Psoas muscle (tissue), 7 donors: ENCODE measurements at regions not wholly inside any gene's neighbourhood (a gene's known extent, or its start where the extent isn't known, plus 50 kb on each side); places are given as distances from the start of the nearest gene placed in this dataset.

Source experiments
- ATAC-seq, 4 donors: fragments of 200-7000 bp; cut with Tn5 transposase; one replicate each; pipeline ENCODE4 v1.9.1; 2020; ENCODE audit warnings: moderate library complexity in 3 of 4, mild to moderate bottlenecking in 2 of 4
- DNase-seq, 2 donors: peaks; one replicate each; pipeline ENCODE4 v3.0.0-alpha.2; 2020
- H3K27ac ChIP-seq: fragments of 200-600 bp; one replicate; pipeline ENCODE4 v1.8.0; 2022
- H3K27me3 ChIP-seq, 3 donors: fragments of 200-600 bp in 1 of 3; one replicate each; pipeline versions ENCODE4 v1.6.1 to v1.8.0; 2013 to 2022; ENCODE audit warnings: low read length in 2 of 3, mild to moderate bottlenecking in 2 of 3, moderate library complexity in 1 of 3; ENCODE audit not compliant: insufficient read depth in 3 of 3
- H3K36me3 ChIP-seq, 2 donors: fragments of 200-600 bp in 1 of 2; one replicate each; pipeline versions ENCODE4 v1.6.1 to v1.8.0; 2013 to 2022; ENCODE audit warnings: low read depth in 1 of 2, mild to moderate bottlenecking in 1 of 2, moderate library complexity in 1 of 2; ENCODE audit not compliant: insufficient read depth in 1 of 2
- H3K4me1 ChIP-seq: fragments of 200-600 bp; one replicate; pipeline ENCODE4 v1.8.0; 2022
- H3K4me3 ChIP-seq: fragments of 200-600 bp; one replicate; pipeline ENCODE4 v1.8.0; 2022; ENCODE audit warnings: mild to moderate bottlenecking
- H3K9me3 ChIP-seq: fragments of 200-600 bp; one replicate; pipeline ENCODE4 v1.8.0; 2022
- WGBS, 3 donors: extraction: QIAGEN DNeasy Blood & Tissue Kit; methylation state at CpG; one replicate each; pipeline versions ENCODE4 v1.1.6 to v1.1.7; 2013; 5-methylcytosine and 5-hydroxymethylcytosine counted together
- intact Hi-C, 2 donors: fragments of 100-400 bp; cut with DNase I; formaldehyde crosslinking; loops; one replicate each; pipeline versions ENCODE4 v1.11.0 to v1.14.2; 2022
- TF ChIP-seq, protein P1 (sequence below): fragments of 200-600 bp; IDR thresholded peaks from one replicate; pipeline ENCODE4 v1.8.0; 2022; ENCODE audit warnings: antibody characterized with exemption
- donor health status: healthy with polysubstance abuse.
- donor health status: DM: no; HTN: no; CAD: no; lungs with moderate emphysema.
- donor health status: Bipolar disorder and iron deficiency.
- donor health status: healthy.
- donor health status: DM: yes; HTN: yes; CAD: no.
- donor health status: DM: no; HTN: no; CAD: no.
- donor health status: DM: yes; HTN: yes; CAD: no.

GRCh38 chr2:63696496-63696895 lies 107.7 kb downstream of the MDH1 start:
- H3K36me3 ChIP-seq, result no peaks in the 10 kb centered on the region
- no peak overlapping the region for H3K4me3 ChIP-seq
- no peaks in the 10 kb centered on the region for H3K27me3 ChIP-seq
- intact Hi-C loops, result loop anchor here (5.0 to 10.0 kb wide), 2 partner anchors 166 to 188 kb away; no protein-coding TSS in a partner anchor
- H3K4me1 ChIP-seq, result no peaks in the 10 kb centered on the region
- ATAC-seq, result no peak
- H3K27ac ChIP-seq, result no peak overlapping the region
- 55 to 69% (median 64%) methylated on average over 1 of the region's 1 CpG for WGBS, 3 donors
- TF ChIP-seq, protein P1, sequence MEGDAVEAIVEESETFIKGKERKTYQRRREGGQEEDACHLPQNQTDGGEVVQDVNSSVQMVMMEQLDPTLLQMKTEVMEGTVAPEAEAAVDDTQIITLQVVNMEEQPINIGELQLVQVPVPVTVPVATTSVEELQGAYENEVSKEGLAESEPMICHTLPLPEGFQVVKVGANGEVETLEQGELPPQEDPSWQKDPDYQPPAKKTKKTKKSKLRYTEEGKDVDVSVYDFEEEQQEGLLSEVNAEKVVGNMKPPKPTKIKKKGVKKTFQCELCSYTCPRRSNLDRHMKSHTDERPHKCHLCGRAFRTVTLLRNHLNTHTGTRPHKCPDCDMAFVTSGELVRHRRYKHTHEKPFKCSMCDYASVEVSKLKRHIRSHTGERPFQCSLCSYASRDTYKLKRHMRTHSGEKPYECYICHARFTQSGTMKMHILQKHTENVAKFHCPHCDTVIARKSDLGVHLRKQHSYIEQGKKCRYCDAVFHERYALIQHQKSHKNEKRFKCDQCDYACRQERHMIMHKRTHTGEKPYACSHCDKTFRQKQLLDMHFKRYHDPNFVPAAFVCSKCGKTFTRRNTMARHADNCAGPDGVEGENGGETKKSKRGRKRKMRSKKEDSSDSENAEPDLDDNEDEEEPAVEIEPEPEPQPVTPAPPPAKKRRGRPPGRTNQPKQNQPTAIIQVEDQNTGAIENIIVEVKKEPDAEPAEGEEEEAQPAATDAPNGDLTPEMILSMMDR, result no peak
- no peak for DNase-seq
- H3K9me3 ChIP-seq, result no peaks in the 10 kb centered on the region

GRCh38 chr2:63697160-63697559 lies 108.4 kb downstream of the MDH1 start:
- H3K4me3 ChIP-seq, result no peak overlapping the region
- DNase-seq, result no peak
- H3K9me3 ChIP-seq, result no peaks in the 10 kb centered on the region
- intact Hi-C loops, result loop anchor here (5.0 to 10.0 kb wide), 2 partner anchors 165 to 188 kb away; no protein-coding TSS in a partner anchor
- no peaks in the 10 kb centered on the region for H3K4me1 ChIP-seq
- H3K36me3 ChIP-seq, result no peaks in the 10 kb centered on the region
- no peak overlapping the region for H3K27ac ChIP-seq
- 94 to 95% (median 95%) methylated on average over 4 of the region's 4 CpGs for WGBS, 3 donors
- ATAC-seq, result no peak
- TF ChIP-seq, protein P1, result no peak
- no peaks in the 10 kb centered on the region for H3K27me3 ChIP-seq

GRCh38 chr2:63698786-63699548 lies 110.2 kb downstream of the MDH1 start:
- ATAC-seq, result peak; percentile 89 to 93 (median 92)

DNA sequence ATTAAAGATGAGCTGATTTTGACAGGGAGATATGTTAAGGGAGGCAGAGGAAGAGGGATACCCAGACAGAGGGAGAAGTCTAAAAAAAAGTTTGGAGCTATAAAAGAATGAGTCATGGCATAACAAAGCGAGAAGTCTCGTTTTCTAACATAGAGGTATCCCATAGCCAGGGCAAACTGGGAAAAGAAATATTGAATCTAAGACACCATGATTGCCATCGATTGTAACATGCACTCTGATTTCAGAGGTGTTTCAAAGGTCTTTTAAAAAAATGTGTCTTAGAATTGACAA lies 110.7 kb downstream of the MDH1 start:
- no peak for DNase-seq
- Histone ChIP-seq H3K4me3 (no peak overlapping the region), H3K9me3 (no peaks in the 10 kb centered on the region), H3K4me1 (no peaks in the 10 kb centered on the region), H3K36me3 (no peaks in the 10 kb centered on the region), H3K27ac (peak overlapping the region; percentile 38), H3K27me3 (no peaks in the 10 kb centered on the region)
- TF ChIP-seq, protein P1, result no peak
- peak in 2 of 4 donors; percentile 9 to 35 for ATAC-seq
- intact Hi-C loops, result loop anchor here (5.0 to 10.0 kb wide), 2 partner anchors 163 to 185 kb away; no protein-coding TSS in a partner anchor
- 76 to 91% (median 81%) methylated on average over 3 of the region's 3 CpGs for WGBS, 3 donors

More at GRCh38 chr2:63698786-63699548, 110.2 kb downstream of the MDH1 start:
- Histone ChIP-seq H3K27me3 (no peaks in the 10 kb centered on the region), H3K9me3 (no peaks in the 10 kb centered on the region), H3K4me1 (no peaks in the 10 kb centered on the region), H3K36me3 (no peaks in the 10 kb centered on the region), H3K4me3 (no peak overlapping the region), H3K27ac (peak overlapping the region; percentile 38)
- TF ChIP-seq, protein P1, result peak; percentile 54
- intact Hi-C loops, result loop anchor here (5.0 to 10.0 kb wide), 2 partner anchors 163 to 186 kb away; no protein-coding TSS in a partner anchor
- WGBS, 3 donors, result 46 to 55% (median 50%) methylated on average over 6 of the region's 6 CpGs
- DNase-seq, result peak; percentile 52 to 66
